ENCODE measurements at regions not wholly inside any gene's neighbourhood (a gene's known extent, or its start where the extent isn't known, plus 50 kb on each side); places are given as distances from the start of the nearest gene placed in this dataset.

GRCh38 chr13:99651016-99651415 lies 149.7 kb downstream of the TM9SF2 start:
- TF ChIP-seq CTCF (IDR thresholded peaks at IDR 0.05), result no peak

- no peak for TF ChIP-seq CTCF (IDR thresholded peaks at IDR 0.05)
These were observed 149.1 kb downstream of the TM9SF2 start for GRCh38 chr13:99650410-99650809.

GRCh38 chr13:99648927-99649326 lies 147.7 kb downstream of the TM9SF2 start:
- TF ChIP-seq CTCF (IDR thresholded peaks at IDR 0.05), result no peak

GRCh38 chr13:99648066-99648665 lies 146.9 kb downstream of the TM9SF2 start:
- TF ChIP-seq CTCF (IDR thresholded peaks at IDR 0.05), result no peak

- TF ChIP-seq CTCF (IDR thresholded peaks at IDR 0.05), result no peak
These were observed 146.3 kb downstream of the TM9SF2 start for GRCh38 chr13:99647596-99647985.

- no peak for TF ChIP-seq CTCF (IDR thresholded peaks at IDR 0.05)
These were observed 145.8 kb downstream of the TM9SF2 start for GRCh38 chr13:99646866-99647595.

- no peak for TF ChIP-seq CTCF (IDR thresholded peaks at IDR 0.05)
These were observed 141.6 kb downstream of the TM9SF2 start for GRCh38 chr13:99642841-99643240.
